ENCODE measurements at regions not wholly inside any gene's neighbourhood (a gene's known extent, or its start where the extent isn't known, plus 50 kb on each side); places are given as distances from the start of the nearest gene placed in this dataset.

GRCh38 chr2:18903750-18904149 lies 314.4 kb upstream of the NT5C1B start:
- Histone ChIP-seq H3K79me2 (ENCODE audit: control insufficient read depth, low read length) (no peaks in the 10 kb centered on the region), H3K4me1 (ENCODE audit: control insufficient read depth, low read length) (no peaks in the 10 kb centered on the region)

GRCh38 chr2:18901242-18901641 lies 311.9 kb upstream of the NT5C1B start:
- Histone ChIP-seq H3K9me3 (ENCODE audit: control insufficient read depth, insufficient read depth, low read length) (no peaks in the 10 kb centered on the region), H3F3A (ENCODE audit: control insufficient read depth, insufficient read depth) (no peaks in the 10 kb centered on the region), H3K9me2 (replicated peaks; ENCODE audit: control insufficient read depth, low read length) (no peaks in the 10 kb centered on the region), H3K4me1 (ENCODE audit: control insufficient read depth, low read length) (no peaks in the 10 kb centered on the region), H3K27ac (ENCODE audit: low read depth, low read length) (no peak overlapping the region), H3K27me3 (ENCODE audit: control insufficient read depth, low read length) (no peaks in the 10 kb centered on the region), H3K4me2 (ENCODE audit: low read length) (no peak overlapping the region), H3K36me3 (ENCODE audit: control insufficient read depth, low read length) (no peaks in the 10 kb centered on the region), H4K20me1 (ENCODE audit: control insufficient read depth, insufficient read depth, low read depth, low read length) (no peaks in the 10 kb centered on the region), H3K4me3 (ENCODE audit: low read length) (no peak overlapping the region), H3K79me2 (ENCODE audit: control insufficient read depth, low read length) (no peaks in the 10 kb centered on the region)
- no peak for TF ChIP-seq CTCF (IDR thresholded peaks at IDR 0.05; ENCODE audit: low read depth, low read length, poor library complexity, severe bottlenecking)
- TF ChIP-seq EZH2phosphoT487 (IDR thresholded peaks at IDR 0.05; ENCODE audit: borderline replicate concordance, low read length) = no peak

More at GRCh38 chr2:18903750-18904149, 314.4 kb upstream of the NT5C1B start:
- Histone ChIP-seq H3K4me2 (ENCODE audit: low read length) (no peak overlapping the region), H4K20me1 (ENCODE audit: control insufficient read depth, insufficient read depth, low read depth, low read length) (no peaks in the 10 kb centered on the region), H3K9me3 (ENCODE audit: control insufficient read depth, insufficient read depth, low read length) (no peaks in the 10 kb centered on the region), H3K27me3 (ENCODE audit: control insufficient read depth, low read length) (no peaks in the 10 kb centered on the region), H3K27ac (ENCODE audit: low read depth, low read length) (no peak overlapping the region), H3K36me3 (ENCODE audit: control insufficient read depth, low read length) (no peaks in the 10 kb centered on the region), H3K9me2 (replicated peaks; ENCODE audit: control insufficient read depth, low read length) (no peaks in the 10 kb centered on the region), H3K4me3 (ENCODE audit: low read length) (no peak overlapping the region), H3F3A (ENCODE audit: control insufficient read depth, insufficient read depth) (no peaks in the 10 kb centered on the region)
- TF ChIP-seq EZH2phosphoT487 (IDR thresholded peaks at IDR 0.05; ENCODE audit: borderline replicate concordance, low read length) (no peak), CTCF (IDR thresholded peaks at IDR 0.05; ENCODE audit: low read depth, low read length, poor library complexity, severe bottlenecking) (no peak)

DNA sequence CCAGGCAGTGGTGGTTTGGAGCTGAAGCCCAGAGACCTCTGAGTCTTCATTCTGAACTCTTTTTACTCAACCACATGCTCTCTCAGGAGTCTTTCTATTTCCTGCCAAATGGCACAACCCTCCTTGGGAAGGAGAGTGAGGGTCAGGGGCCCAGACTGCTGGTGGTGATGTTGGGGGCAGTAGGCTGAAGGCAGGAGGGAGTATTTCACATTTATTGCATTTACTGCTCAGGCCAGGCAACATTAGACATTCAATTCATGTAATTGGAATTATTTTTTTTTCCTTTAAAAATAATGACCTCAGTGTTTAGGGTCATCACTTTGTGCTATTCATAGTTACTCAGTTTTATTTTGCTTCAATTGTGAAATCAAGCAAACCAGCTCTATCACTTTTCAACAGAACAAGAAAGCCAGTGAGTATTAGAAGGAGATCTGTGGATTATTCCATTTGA lies 311.3 kb upstream of the NT5C1B start:
- Histone ChIP-seq H3K4me1 (ENCODE audit: control insufficient read depth, low read length) (no peaks in the 10 kb centered on the region), H3K4me3 (ENCODE audit: low read length) (no peak overlapping the region), H3K4me2 (ENCODE audit: low read length) (no peak overlapping the region), H3K36me3 (ENCODE audit: control insufficient read depth, low read length) (no peaks in the 10 kb centered on the region), H3K27ac (ENCODE audit: low read depth, low read length) (no peak overlapping the region), H3K79me2 (ENCODE audit: control insufficient read depth, low read length) (no peaks in the 10 kb centered on the region), H3K9me2 (replicated peaks; ENCODE audit: control insufficient read depth, low read length) (no peaks in the 10 kb centered on the region), H3F3A (ENCODE audit: control insufficient read depth, insufficient read depth) (no peaks in the 10 kb centered on the region), H3K27me3 (ENCODE audit: control insufficient read depth, low read length) (no peaks in the 10 kb centered on the region), H4K20me1 (ENCODE audit: control insufficient read depth, insufficient read depth, low read depth, low read length) (no peaks in the 10 kb centered on the region), H3K9me3 (ENCODE audit: control insufficient read depth, insufficient read depth, low read length) (no peaks in the 10 kb centered on the region)
- TF ChIP-seq CTCF (IDR thresholded peaks at IDR 0.05; ENCODE audit: low read depth, low read length, poor library complexity, severe bottlenecking) = no peak
- TF ChIP-seq EZH2phosphoT487 (IDR thresholded peaks at IDR 0.05; ENCODE audit: borderline replicate concordance, low read length) = no peak

Data from DOHH2 (cell line).